ENCODE measurements at regions not wholly inside any gene's neighbourhood (a gene's known extent, or its start where the extent isn't known, plus 50 kb on each side); places are given as distances from the start of the nearest gene placed in this dataset.

- Histone ChIP-seq H3K4me3 (ENCODE audit: low read depth, low read length) (no peak overlapping the region), H3K27me3 (ENCODE audit: control insufficient read depth, insufficient read depth, low read length) (no peaks in the 10 kb centered on the region), H3K9me3 (ENCODE audit: control insufficient read depth, insufficient read depth, low read length) (no peaks in the 10 kb centered on the region), H3K27ac (ENCODE audit: low read depth, low read length) (no peak overlapping the region)
- POLR2A ChIA-PET = no interaction called here
- DNase-seq (ENCODE audit: low read depth, low spot score) = no peak
- CTCF ChIA-PET = interaction anchor here (0.7 kb wide), 2 partner anchors 12 kb away, joined by 3 to 4 read pairs; no protein-coding TSS in a partner anchor
- no peak for TF ChIP-seq CTCF (IDR thresholded peaks at IDR 0.05; ENCODE audit: low read depth, low read length)
Measured at GRCh38 chr14:61623927-61624326, 71.4 kb upstream of the HIF1A start.

- ChIA-PET CTCF (no interaction called here), POLR2A (no interaction called here)
- Histone ChIP-seq H3K27ac (ENCODE audit: low read depth, low read length) (no peak overlapping the region), H3K9me3 (ENCODE audit: control insufficient read depth, insufficient read depth, low read length) (no peaks in the 10 kb centered on the region), H3K27me3 (ENCODE audit: control insufficient read depth, insufficient read depth, low read length) (no peaks in the 10 kb centered on the region), H3K4me3 (ENCODE audit: low read depth, low read length) (no peak overlapping the region)
- no peak for TF ChIP-seq CTCF (IDR thresholded peaks at IDR 0.05; ENCODE audit: low read depth, low read length)
- DNase-seq (ENCODE audit: low read depth, low spot score) = no peak
Measured at GRCh38 chr14:61625165-61625564, 70.1 kb upstream of the HIF1A start.

GRCh38 chr14:61627612-61628011, 67.7 kb upstream of the HIF1A start:
- H3K27me3 ChIP-seq (ENCODE audit: control insufficient read depth, insufficient read depth, low read length) = no peaks in the 10 kb centered on the region

GRCh38 chr14:61628016-61628725, 67.1 kb upstream of the HIF1A start:
- POLR2A ChIA-PET = no interaction called here
- DNase-seq (ENCODE audit: low read depth, low spot score) = no peak

More at GRCh38 chr14:61627612-61628011, 67.7 kb upstream of the HIF1A start:
- ChIA-PET CTCF (no interaction called here), POLR2A (no interaction called here)
- H3K4me3 ChIP-seq (ENCODE audit: low read depth, low read length) = no peak overlapping the region
- TF ChIP-seq CTCF (IDR thresholded peaks at IDR 0.05; ENCODE audit: low read depth, low read length) = no peak
- H3K27ac ChIP-seq (ENCODE audit: low read depth, low read length) = no peak overlapping the region
- DNase-seq (ENCODE audit: low read depth, low spot score) = no peak
- no peaks in the 10 kb centered on the region for H3K9me3 ChIP-seq (ENCODE audit: control insufficient read depth, insufficient read depth, low read length)

More at GRCh38 chr14:61628016-61628725, 67.1 kb upstream of the HIF1A start:
- TF ChIP-seq CTCF (IDR thresholded peaks at IDR 0.05; ENCODE audit: low read depth, low read length) = no peak
- H3K4me3 ChIP-seq (ENCODE audit: low read depth, low read length) = no peak overlapping the region
- CTCF ChIA-PET = no interaction called here
- H3K27me3 ChIP-seq (ENCODE audit: control insufficient read depth, insufficient read depth, low read length) = no peaks in the 10 kb centered on the region
- H3K27ac ChIP-seq (ENCODE audit: low read depth, low read length) = no peak overlapping the region
- no peaks in the 10 kb centered on the region for H3K9me3 ChIP-seq (ENCODE audit: control insufficient read depth, insufficient read depth, low read length)
